Skin of body (tissue), 1 donor: ENCODE measurements at regions not wholly inside any gene's neighbourhood (a gene's known extent, or its start where the extent isn't known, plus 50 kb on each side); places are given as distances from the start of the nearest gene placed in this dataset.
A peak's percentile ranks its signal among the peaks of the same experiment; 100 is the strongest.

ENCODE experiments used
- DNase-seq: peaks from one replicate; lab custom pipeline; 2025; lab: John Stamatoyannopoulos, UW

GRCh38 chr16:65781855-65782254 is 584.6 kb upstream of the CDH5 start:
- no peak for DNase-seq

- no peak for DNase-seq
Measured at GRCh38 chr16:65781363-65781762, 585.1 kb upstream of the CDH5 start.

GRCh38 chr16:65779201-65779600 is 587.3 kb upstream of the CDH5 start:
- no peak for DNase-seq

- no peak for DNase-seq
Measured at GRCh38 chr16:65776639-65777183, 589.8 kb upstream of the CDH5 start.

GRCh38 chr16:65775829-65776228 is 590.7 kb upstream of the CDH5 start:
- DNase-seq = peak; percentile 29

GRCh38 chr16:65774350-65774749 is 592.1 kb upstream of the CDH5 start:
- no peak for DNase-seq

- no peak for DNase-seq
Measured at GRCh38 chr16:65773301-65773874, 593.1 kb upstream of the CDH5 start.

- DNase-seq = no peak
Measured at GRCh38 chr16:65772134-65772732, 594.3 kb upstream of the CDH5 start.

GRCh38 chr16:65771707-65772106 is 594.8 kb upstream of the CDH5 start:
- DNase-seq = no peak

GRCh38 chr16:65770752-65771151 is 595.7 kb upstream of the CDH5 start:
- DNase-seq = no peak

GRCh38 chr16:65769776-65770438 is 596.6 kb upstream of the CDH5 start:
- DNase-seq = no peak

GRCh38 chr16:65769055-65769465 is 597.4 kb upstream of the CDH5 start:
- DNase-seq = no peak

- DNase-seq = peak; percentile 6
Measured at GRCh38 chr16:65767125-65767524, 599.4 kb upstream of the CDH5 start.

GRCh38 chr16:65763640-65764305 is 602.7 kb upstream of the CDH5 start:
- DNase-seq = no peak

GRCh38 chr16:65760874-65761273 is 605.6 kb upstream of the CDH5 start:
- no peak for DNase-seq

GRCh38 chr16:65758620-65759019 is 607.9 kb upstream of the CDH5 start:
- no peak for DNase-seq

- no peak for DNase-seq
Measured at GRCh38 chr16:65757064-65757463, 609.4 kb upstream of the CDH5 start.

- no peak for DNase-seq
Measured at GRCh38 chr16:65756163-65756562, 610.3 kb upstream of the CDH5 start.

GRCh38 chr16:65754820-65755691 is 611.4 kb upstream of the CDH5 start:
- DNase-seq = peak; percentile 57

- no peak for DNase-seq
Measured at GRCh38 chr16:65752522-65752844, 614.0 kb upstream of the CDH5 start.
